GM23338 (cell line): ENCODE measurements at regions not wholly inside any gene's neighbourhood (a gene's known extent, or its start where the extent isn't known, plus 50 kb on each side); places are given as distances from the start of the nearest gene placed in this dataset.

Experiments
- ATAC-seq: fragments of 200-7000 bp; cut with Tn5 transposase; 3 replicates; pipeline ENCODE4 v1.9.1; 2020
- DNase-seq: peaks from one replicate; pipeline ENCODE4 v3.0.0-alpha.2; 2015; ENCODE audit warnings: low spot score
- H2AFZ ChIP-seq: fragments of 200-600 bp; sonication (generic); 2 replicates; pipeline ENCODE4 v1.8.0; 2016; ENCODE audit warnings: antibody characterized with exemption, mild to moderate bottlenecking, moderate library complexity
- H3F3A ChIP-seq: fragments of 200-600 bp; sonication (generic); replicated peaks from 2 replicates; pipeline ENCODE4 v1.8.0; 2017; ENCODE audit warnings: antibody characterized with exemption, mixed run types, low read depth
- H3K27ac ChIP-seq: fragments of 200-600 bp; sonication (generic); 2 replicates; pipeline ENCODE4 v1.6.1; 2016; ENCODE audit warnings: low read depth
- H3K27me3 ChIP-seq: fragments of 200-600 bp; sonication (generic); 2 replicates; pipeline ENCODE4 v1.8.0; 2016; ENCODE audit warnings: mild to moderate bottlenecking, mixed run types, moderate library complexity; ENCODE audit not compliant: insufficient read depth
- H3K36me3 ChIP-seq: fragments of 200-600 bp; sonication (generic); 2 replicates; pipeline ENCODE4 v1.8.0; 2016; ENCODE audit warnings: mild to moderate bottlenecking; ENCODE audit not compliant: insufficient read depth
- H3K4me1 ChIP-seq: fragments of 200-600 bp; sonication (generic); 2 replicates; pipeline ENCODE4 v1.8.0; 2016; ENCODE audit warnings: mild to moderate bottlenecking, moderate library complexity; ENCODE audit not compliant: insufficient read depth
- H3K4me2 ChIP-seq: fragments of 200-600 bp; sonication (generic); 2 replicates; pipeline ENCODE4 v1.7.1; 2017; ENCODE audit warnings: mixed run types
- H3K4me3 ChIP-seq: fragments of 200-600 bp; sonication (generic); 2 replicates; pipeline ENCODE4 v1.6.1; 2016; ENCODE audit warnings: mixed run types
- H3K79me2 ChIP-seq: fragments of 200-600 bp; sonication (generic); replicated peaks from 2 replicates; pipeline ENCODE4 v1.8.0; 2017; ENCODE audit warnings: mild to moderate bottlenecking; ENCODE audit not compliant: insufficient read depth
- H3K9me2 ChIP-seq: fragments of 200-600 bp; sonication (generic); 2 replicates; pipeline ENCODE4 v1.8.0; 2017; ENCODE audit not compliant: insufficient read depth
- H4K20me1 ChIP-seq: fragments of 200-600 bp; sonication (generic); replicated peaks from 2 replicates; pipeline ENCODE4 v1.8.0; 2017; ENCODE audit warnings: mild to moderate bottlenecking; ENCODE audit not compliant: insufficient read depth
- H3K27ac Mint-ChIP-seq: 2 replicates; pipeline ENCODE4 v1.8.0; 2020; ENCODE audit warnings: inconsistent platforms, mild to moderate bottlenecking, moderate library complexity, mixed read lengths
- H3K27me3 Mint-ChIP-seq: 3 replicates; pipeline ENCODE4 v1.8.0; 2022; ENCODE audit warnings: low read depth, mild to moderate bottlenecking, moderate library complexity, mixed read lengths, inconsistent platforms; ENCODE audit not compliant: insufficient read depth, poor library complexity
- H3K36me3 Mint-ChIP-seq: 3 replicates; pipeline ENCODE4 v1.8.0; 2021; ENCODE audit warnings: low read depth, mild to moderate bottlenecking, inconsistent platforms, moderate library complexity, mixed read lengths
- H3K4me1 Mint-ChIP-seq: 3 replicates; pipeline ENCODE4 v1.8.0; 2020; ENCODE audit warnings: mild to moderate bottlenecking, inconsistent platforms, mixed read lengths
- H3K4me3 Mint-ChIP-seq: 3 replicates; pipeline ENCODE4 v1.8.0; 2021; ENCODE audit warnings: moderate library complexity, mild to moderate bottlenecking, inconsistent platforms, mixed read lengths
- H3K9me3 Mint-ChIP-seq: 3 replicates; pipeline ENCODE4 v1.8.0; 2020; ENCODE audit warnings: moderate library complexity, mild to moderate bottlenecking, inconsistent platforms, mixed read lengths
- CREB1 ChIP-seq: fragments of 250-450 bp; sonication (Bioruptor Pico); IDR thresholded peaks from 2 replicates; pipeline ENCODE4 v1.5.0; 2020; ENCODE audit warnings: low read depth, mild to moderate bottlenecking, moderate library complexity
- EZH2 ChIP-seq: fragments of 200-600 bp; sonication (generic); IDR thresholded peaks from one replicate; pipeline ENCODE4 v1.8.0; 2017; ENCODE audit warnings: antibody characterized with exemption, mild to moderate bottlenecking, low read depth; ENCODE audit not compliant: unreplicated experiment
- EZH2phosphoT487 ChIP-seq: fragments of 200-600 bp; sonication (generic); IDR thresholded peaks from one replicate; pipeline ENCODE4 v1.8.1; 2018; ENCODE audit warnings: antibody characterized with exemption; ENCODE audit not compliant: unreplicated experiment
- JUNB ChIP-seq: IDR thresholded peaks from one replicate; pipeline ENCODE4 v1.6.1; 2016; ENCODE audit warnings: antibody characterized with exemption; ENCODE audit not compliant: unreplicated experiment
- NANOG ChIP-seq: IDR thresholded peaks from 2 replicates; pipeline ENCODE4 v1.6.1; 2016; ENCODE audit warnings: antibody characterized with exemption, borderline replicate concordance
- POLR2AphosphoS5 ChIP-seq: IDR thresholded peaks from 2 replicates; pipeline ENCODE4 v1.6.1; 2016; ENCODE audit warnings: antibody characterized with exemption, low read depth
- STAT1 ChIP-seq: IDR thresholded peaks from one replicate; pipeline ENCODE4 v1.6.1; 2016; ENCODE audit warnings: antibody characterized with exemption; ENCODE audit not compliant: unreplicated experiment
- ZNF114 ChIP-seq: fragments of 250-450 bp; sonication (Bioruptor Pico); IDR thresholded peaks from 2 replicates; pipeline ENCODE4 v1.5.0; 2020; ENCODE audit warnings: mild to moderate bottlenecking, moderate library complexity
- ZNF331 ChIP-seq: fragments of 250-450 bp; sonication (Bioruptor Pico); IDR thresholded peaks from 2 replicates; pipeline ENCODE4 v1.5.0; 2020; ENCODE audit warnings: low read depth, mild to moderate bottlenecking, moderate library complexity
- TF ChIP-seq, protein P1 (sequence below), 2 experiments: fragments of 200-600 bp in 1 of 2; sonication (generic) in 1 of 2; conservative IDR thresholded peaks; 2 replicates each; pipeline versions ENCODE4 v1.5.1 to v1.6.1; 2016 to 2017; ENCODE audit warnings: antibody characterized with exemption in 2 of 2, low read depth in 2 of 2, mild to moderate bottlenecking in 2 of 2, moderate library complexity in 1 of 2
- TF ChIP-seq, protein P2 (sequence below): IDR thresholded peaks from one replicate; pipeline ENCODE4 v1.6.1; 2018; ENCODE audit warnings: antibody characterized with exemption; ENCODE audit not compliant: unreplicated experiment
- TF ChIP-seq, protein P3 (sequence below): IDR thresholded peaks from 2 replicates; pipeline ENCODE4 v1.6.1; 2016; ENCODE audit warnings: antibody characterized with exemption

DNA sequence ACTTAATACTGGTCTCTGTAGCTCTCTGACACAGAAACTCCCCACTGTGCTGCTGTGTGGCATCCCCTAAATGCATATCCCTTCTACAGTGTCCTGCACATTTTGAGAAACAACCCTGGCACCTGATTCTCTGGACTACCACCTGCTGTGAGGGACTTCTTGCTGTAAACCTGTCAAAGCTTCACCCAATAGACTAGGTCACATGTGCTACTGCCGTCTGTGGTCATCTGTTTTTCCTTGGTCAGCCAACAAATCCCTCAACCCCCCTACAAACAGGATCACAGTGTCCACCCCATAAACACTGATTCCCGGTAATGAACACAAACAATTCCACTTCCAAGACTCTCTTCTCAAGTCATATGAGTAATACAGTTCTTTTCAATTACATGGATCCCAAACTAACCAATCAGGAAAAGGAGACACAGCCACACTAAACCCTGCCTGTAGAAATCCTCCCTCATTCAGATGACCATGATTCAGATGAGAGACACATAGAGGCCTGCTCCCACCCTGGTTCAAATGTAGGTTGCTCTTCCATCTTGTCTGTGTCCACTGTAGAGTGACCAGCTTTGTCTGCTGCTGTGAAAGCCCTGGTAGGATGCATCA lies 1157.4 kb downstream of the RPIA start (continued):
- TF ChIP-seq, protein P1, sequence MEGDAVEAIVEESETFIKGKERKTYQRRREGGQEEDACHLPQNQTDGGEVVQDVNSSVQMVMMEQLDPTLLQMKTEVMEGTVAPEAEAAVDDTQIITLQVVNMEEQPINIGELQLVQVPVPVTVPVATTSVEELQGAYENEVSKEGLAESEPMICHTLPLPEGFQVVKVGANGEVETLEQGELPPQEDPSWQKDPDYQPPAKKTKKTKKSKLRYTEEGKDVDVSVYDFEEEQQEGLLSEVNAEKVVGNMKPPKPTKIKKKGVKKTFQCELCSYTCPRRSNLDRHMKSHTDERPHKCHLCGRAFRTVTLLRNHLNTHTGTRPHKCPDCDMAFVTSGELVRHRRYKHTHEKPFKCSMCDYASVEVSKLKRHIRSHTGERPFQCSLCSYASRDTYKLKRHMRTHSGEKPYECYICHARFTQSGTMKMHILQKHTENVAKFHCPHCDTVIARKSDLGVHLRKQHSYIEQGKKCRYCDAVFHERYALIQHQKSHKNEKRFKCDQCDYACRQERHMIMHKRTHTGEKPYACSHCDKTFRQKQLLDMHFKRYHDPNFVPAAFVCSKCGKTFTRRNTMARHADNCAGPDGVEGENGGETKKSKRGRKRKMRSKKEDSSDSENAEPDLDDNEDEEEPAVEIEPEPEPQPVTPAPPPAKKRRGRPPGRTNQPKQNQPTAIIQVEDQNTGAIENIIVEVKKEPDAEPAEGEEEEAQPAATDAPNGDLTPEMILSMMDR (conservative IDR thresholded peaks at IDR 0.05; ENCODE audit: low read depth in 2 of 2), result no peak
- TF ChIP-seq, protein P2, sequence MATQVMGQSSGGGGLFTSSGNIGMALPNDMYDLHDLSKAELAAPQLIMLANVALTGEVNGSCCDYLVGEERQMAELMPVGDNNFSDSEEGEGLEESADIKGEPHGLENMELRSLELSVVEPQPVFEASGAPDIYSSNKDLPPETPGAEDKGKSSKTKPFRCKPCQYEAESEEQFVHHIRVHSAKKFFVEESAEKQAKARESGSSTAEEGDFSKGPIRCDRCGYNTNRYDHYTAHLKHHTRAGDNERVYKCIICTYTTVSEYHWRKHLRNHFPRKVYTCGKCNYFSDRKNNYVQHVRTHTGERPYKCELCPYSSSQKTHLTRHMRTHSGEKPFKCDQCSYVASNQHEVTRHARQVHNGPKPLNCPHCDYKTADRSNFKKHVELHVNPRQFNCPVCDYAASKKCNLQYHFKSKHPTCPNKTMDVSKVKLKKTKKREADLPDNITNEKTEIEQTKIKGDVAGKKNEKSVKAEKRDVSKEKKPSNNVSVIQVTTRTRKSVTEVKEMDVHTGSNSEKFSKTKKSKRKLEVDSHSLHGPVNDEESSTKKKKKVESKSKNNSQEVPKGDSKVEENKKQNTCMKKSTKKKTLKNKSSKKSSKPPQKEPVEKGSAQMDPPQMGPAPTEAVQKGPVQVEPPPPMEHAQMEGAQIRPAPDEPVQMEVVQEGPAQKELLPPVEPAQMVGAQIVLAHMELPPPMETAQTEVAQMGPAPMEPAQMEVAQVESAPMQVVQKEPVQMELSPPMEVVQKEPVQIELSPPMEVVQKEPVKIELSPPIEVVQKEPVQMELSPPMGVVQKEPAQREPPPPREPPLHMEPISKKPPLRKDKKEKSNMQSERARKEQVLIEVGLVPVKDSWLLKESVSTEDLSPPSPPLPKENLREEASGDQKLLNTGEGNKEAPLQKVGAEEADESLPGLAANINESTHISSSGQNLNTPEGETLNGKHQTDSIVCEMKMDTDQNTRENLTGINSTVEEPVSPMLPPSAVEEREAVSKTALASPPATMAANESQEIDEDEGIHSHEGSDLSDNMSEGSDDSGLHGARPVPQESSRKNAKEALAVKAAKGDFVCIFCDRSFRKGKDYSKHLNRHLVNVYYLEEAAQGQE, result no peak

DNA sequence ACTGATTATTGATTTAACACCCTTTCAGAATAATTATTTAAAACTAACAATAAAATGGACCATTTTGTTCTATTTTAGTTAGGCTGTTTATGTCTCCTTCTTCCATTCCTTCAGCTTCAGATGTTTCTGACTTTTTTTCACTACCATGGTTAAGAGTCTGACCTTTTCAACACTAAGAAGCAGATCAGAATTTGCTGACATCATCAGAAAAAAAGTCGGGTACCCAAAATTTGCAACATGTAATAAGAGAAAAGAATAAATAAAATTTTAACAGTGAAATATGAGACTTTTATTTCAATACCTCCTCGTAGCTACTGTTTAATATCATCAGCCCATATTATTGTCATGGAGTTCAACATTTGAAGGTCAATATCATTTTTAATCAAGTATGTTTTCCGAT lies 1158.3 kb downstream of the RPIA start:
- Mint-ChIP-seq H3K4me3 (no peak overlapping the region), H3K36me3 (peaks cover 56% of the 10 kb centered on the region), H3K9me3 (peaks cover 70% of the 10 kb centered on the region), H3K4me1 (no peaks in the 10 kb centered on the region), H3K27ac (no peak overlapping the region), H3K27me3 (peaks cover 9% of the 10 kb centered on the region)
- H3K4me1 ChIP-seq, result no peaks in the 10 kb centered on the region
- no peaks in the 10 kb centered on the region for H3K79me2 ChIP-seq
- peaks cover 16% of the 10 kb centered on the region for H3K36me3 ChIP-seq
- H3K4me2 ChIP-seq, result no peak overlapping the region
- no peaks in the 10 kb centered on the region for H3F3A ChIP-seq
- no peak for DNase-seq
- H3K9me2 ChIP-seq, result no peaks in the 10 kb centered on the region; the same call in 1 of the 2 replicates
- no peaks in the 10 kb centered on the region for H4K20me1 ChIP-seq
- ATAC-seq, result no peak
- no peak overlapping the region for H2AFZ ChIP-seq
- no peaks in the 10 kb centered on the region for H3K27me3 ChIP-seq
- no peak overlapping the region for H3K4me3 ChIP-seq
- no peak overlapping the region for H3K27ac ChIP-seq
- TF ChIP-seq STAT1, result no peak
- TF ChIP-seq NANOG, result no peak
- no peak for TF ChIP-seq EZH2
- no peak for TF ChIP-seq EZH2phosphoT487
- no peak for TF ChIP-seq CREB1 (CRISPR knock-in tag)
- no peak for TF ChIP-seq ZNF331 (CRISPR knock-in tag)
- TF ChIP-seq, protein P1 (conservative IDR thresholded peaks at IDR 0.05; ENCODE audit: low read depth in 2 of 2), result no peak
- TF ChIP-seq, protein P2, result no peak
- TF ChIP-seq JUNB, result no peak
- no peak for TF ChIP-seq POLR2AphosphoS5
- TF ChIP-seq, protein P3, sequence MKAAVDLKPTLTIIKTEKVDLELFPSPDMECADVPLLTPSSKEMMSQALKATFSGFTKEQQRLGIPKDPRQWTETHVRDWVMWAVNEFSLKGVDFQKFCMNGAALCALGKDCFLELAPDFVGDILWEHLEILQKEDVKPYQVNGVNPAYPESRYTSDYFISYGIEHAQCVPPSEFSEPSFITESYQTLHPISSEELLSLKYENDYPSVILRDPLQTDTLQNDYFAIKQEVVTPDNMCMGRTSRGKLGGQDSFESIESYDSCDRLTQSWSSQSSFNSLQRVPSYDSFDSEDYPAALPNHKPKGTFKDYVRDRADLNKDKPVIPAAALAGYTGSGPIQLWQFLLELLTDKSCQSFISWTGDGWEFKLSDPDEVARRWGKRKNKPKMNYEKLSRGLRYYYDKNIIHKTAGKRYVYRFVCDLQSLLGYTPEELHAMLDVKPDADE, result no peak
- no peak for TF ChIP-seq ZNF114 (CRISPR knock-in tag)
